A673 (cell line): ENCODE measurements at regions not wholly inside any gene's neighbourhood (a gene's known extent, or its start where the extent isn't known, plus 50 kb on each side); places are given as distances from the start of the nearest gene placed in this dataset.

Experiments used
- BruUV-seq: library from RNA; stranded (reverse); fragments of 400-500 nt; replicated peaks from 2 replicates; lab custom pipeline; 2021; lab: Mats Ljungman, UMichigan
- CTCF ChIA-PET: fragments of 300-600 bp; sonication (Branson Sonifier 250); formaldehyde crosslinking; loops from one replicate; lab custom pipeline; 2022; ENCODE audit warnings: antibody characterized with exemption; lab: Charles Lee
- POLR2A ChIA-PET: fragments of 300-600 bp; sonication (Branson Sonifier 250); formaldehyde crosslinking; loops from one replicate; lab custom pipeline; 2022; ENCODE audit warnings: antibody characterized with exemption; ENCODE audit not compliant: low non-redundant PET; lab: Charles Lee
- DNase-seq: peaks from one replicate; pipeline ENCODE4 v3.0.0-alpha.2; 2015; ENCODE audit warnings: low spot score
- H3K27ac ChIP-seq: fragments of 200-600 bp; sonication (generic); 2 replicates; pipeline ENCODE4 v1.5.1; 2016; ENCODE audit warnings: mixed run types, low read depth, mild to moderate bottlenecking, mixed read lengths, antibody characterized with exemption, low read length; ENCODE audit not compliant: poor library complexity, severe bottlenecking
- H3K27me3 ChIP-seq: fragments of 200-600 bp; sonication (generic); replicated peaks from 2 replicates; pipeline ENCODE4 v1.6.1; 2017; ENCODE audit warnings: mixed run types, low read depth, mild to moderate bottlenecking, mixed read lengths, antibody characterized with exemption, low read length; ENCODE audit not compliant: insufficient read depth, poor library complexity
- H3K36me3 ChIP-seq: fragments of 200-600 bp; sonication (generic); 2 replicates; pipeline ENCODE4 v1.6.1; 2016; ENCODE audit warnings: mixed run types, mild to moderate bottlenecking, mixed read lengths, antibody characterized with exemption, low read length; ENCODE audit not compliant: insufficient read depth, poor library complexity, severe bottlenecking
- H3K4me1 ChIP-seq: fragments of 200-600 bp; sonication (generic); 2 replicates; pipeline ENCODE4 v1.6.1; 2017; ENCODE audit warnings: mixed run types, mild to moderate bottlenecking, mixed read lengths, antibody characterized with exemption, low read length; ENCODE audit not compliant: insufficient read depth, poor library complexity, severe bottlenecking
- H3K4me3 ChIP-seq: fragments of 200-600 bp; sonication (generic); 2 replicates; pipeline ENCODE4 v1.5.1; 2016; ENCODE audit warnings: low read depth, mixed run types, mild to moderate bottlenecking, mixed read lengths, low read length; ENCODE audit not compliant: poor library complexity, severe bottlenecking
- H3K9me3 ChIP-seq: fragments of 200-600 bp; sonication (generic); 2 replicates; pipeline ENCODE4 v1.6.1; 2016; ENCODE audit warnings: mixed run types, low read depth, mild to moderate bottlenecking, mixed read lengths, antibody characterized with exemption, low read length; ENCODE audit not compliant: poor library complexity, severe bottlenecking
- CTCF ChIP-seq: fragments of 300-800, 200-600 bp; sonication (generic); conservative IDR thresholded peaks from 2 replicates; pipeline ENCODE4 v1.5.1; 2017; ENCODE audit warnings: low read depth, mild to moderate bottlenecking, antibody characterized with exemption, low read length, moderate library complexity, mixed read lengths
- EZH2 ChIP-seq: fragments of 200-600 bp; sonication (generic); IDR thresholded peaks from 2 replicates; pipeline ENCODE4 v1.6.1; 2017; ENCODE audit warnings: borderline replicate concordance, low read depth, mild to moderate bottlenecking, mixed read lengths, antibody characterized with exemption, low read length; ENCODE audit not compliant: poor library complexity, severe bottlenecking
- intact Hi-C: fragments of 100-400 bp; cut with micrococcal nuclease; formaldehyde crosslinking; loops from one replicate; pipeline ENCODE4 v1.10.0; 2022; ENCODE audit not compliant: unreplicated experiment

DNA sequence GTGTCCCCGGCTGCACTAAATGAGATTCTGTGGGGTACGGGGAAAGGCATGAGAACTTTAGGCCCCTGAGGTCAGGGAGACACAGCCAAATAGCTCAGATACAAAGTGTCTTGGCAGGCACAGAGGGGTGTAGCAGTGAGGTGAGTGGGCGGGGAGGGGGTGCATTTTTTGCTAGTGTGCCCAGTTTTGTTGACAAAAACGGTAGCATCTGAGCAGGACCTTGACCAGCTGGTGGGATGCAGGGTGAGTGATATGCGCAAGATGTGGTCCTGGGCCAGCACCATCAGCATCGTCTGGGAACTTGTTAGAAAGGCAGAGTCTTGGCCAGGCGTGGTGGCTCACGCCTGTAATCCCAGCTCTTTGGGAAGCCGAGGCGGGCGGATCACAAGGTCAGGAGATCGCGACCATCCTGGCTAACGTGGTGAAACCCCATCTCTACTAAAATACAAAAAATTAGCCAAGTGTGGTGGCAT lies 127.3 kb upstream of the LGALSL start:
- no peaks in the 10 kb centered on the region for H3K36me3 ChIP-seq
- no TSS peak for BruUV-seq
- TF ChIP-seq CTCF = no peak
- no peak for TF ChIP-seq EZH2
- H3K9me3 ChIP-seq = no peaks in the 10 kb centered on the region
- no peak overlapping the region for H3K4me3 ChIP-seq
- no peaks in the 10 kb centered on the region for H3K4me1 ChIP-seq
- POLR2A ChIA-PET = no interaction called here
- no peak for DNase-seq
- H3K27me3 ChIP-seq = no peaks in the 10 kb centered on the region
- H3K27ac ChIP-seq = no peak overlapping the region
- CTCF ChIA-PET = interaction anchor here (0.6 to 3.2 kb wide), 3 partner anchors 9 to 277 kb away, joined by 4 to 33 read pairs (median 5); no protein-coding TSS in a partner anchor
- intact Hi-C loops = loop anchor here (10.0 kb wide), 1 partner anchor 632 kb away; no protein-coding TSS in a partner anchor

DNA sequence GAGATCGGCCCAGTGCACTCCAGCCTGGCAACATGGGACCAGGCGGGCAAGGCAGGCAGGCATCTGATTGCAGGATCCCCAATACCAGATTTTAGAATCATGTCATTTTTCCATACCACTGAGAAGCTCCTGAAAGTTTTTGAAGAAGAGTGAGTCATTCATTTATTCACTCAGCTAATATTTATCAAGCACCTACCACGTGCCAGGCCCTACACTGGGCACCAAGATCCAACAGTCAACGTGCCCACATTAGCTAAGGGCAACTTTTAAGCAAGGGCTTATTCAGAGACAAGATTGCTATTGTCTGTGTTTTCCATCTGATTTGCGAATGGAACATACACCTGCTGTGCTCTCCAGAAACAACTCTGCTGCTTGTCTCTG lies 126.8 kb upstream of the LGALSL start:
- CTCF ChIA-PET = interaction anchor here (0.6 to 3.2 kb wide), 5 partner anchors 9 to 628 kb away, joined by 3 to 33 read pairs (median 4); no protein-coding TSS in a partner anchor
- intact Hi-C loops = loop anchor here (10.0 kb wide), 1 partner anchor 632 kb away; no protein-coding TSS in a partner anchor
- no peak for DNase-seq

More for the DNA sequence above, 126.8 kb upstream of the LGALSL start:
- no peak overlapping the region for H3K27ac ChIP-seq
- no peaks in the 10 kb centered on the region for H3K27me3 ChIP-seq
- no TSS peak for BruUV-seq
- no peaks in the 10 kb centered on the region for H3K36me3 ChIP-seq
- POLR2A ChIA-PET = interaction anchor here (0.6 to 0.7 kb wide), 2 partner anchors 221 to 729 kb away, joined by 3 read pairs; partner anchors contain the start of gene CEP68
- H3K4me3 ChIP-seq = no peak overlapping the region
- TF ChIP-seq CTCF (no peak), EZH2 (no peak)
- no peaks in the 10 kb centered on the region for H3K4me1 ChIP-seq
- H3K9me3 ChIP-seq = no peaks in the 10 kb centered on the region
